ENCODE measurements at regions not wholly inside any gene's neighbourhood (a gene's known extent, or its start where the extent isn't known, plus 50 kb on each side); places are given as distances from the start of the nearest gene placed in this dataset.
"Not testable (repeated sequence)": the region's sequence is repeated elsewhere in the genome, so short reads cannot be mapped to it uniquely, and the experiment has no call there.

DNA sequence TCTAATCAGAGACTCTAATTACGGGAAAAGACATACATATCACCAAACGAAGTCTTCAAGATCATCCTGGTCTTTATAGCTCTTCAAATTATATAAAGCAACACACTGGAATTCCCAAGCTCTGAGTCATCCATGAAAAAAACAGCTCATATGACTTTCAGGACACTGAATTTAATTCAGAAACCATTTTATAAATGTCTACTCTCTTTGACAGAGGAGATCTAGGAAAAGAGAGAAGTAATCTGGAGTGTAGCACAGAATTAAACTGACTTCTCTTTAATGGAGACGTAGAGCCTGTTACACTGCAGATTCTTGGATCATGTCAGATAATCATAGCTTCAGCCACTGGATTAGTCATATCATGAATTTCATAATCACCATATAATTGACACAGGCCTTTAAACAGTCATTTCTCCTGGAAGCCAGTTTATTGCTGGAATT is 86.8 kb upstream of the WSB1 start:
- Mint-ChIP-seq H3K27me3 (ENCODE audit: low read depth) (no peaks in the 10 kb centered on the region), H3K9me3 (peaks cover 48% of the 10 kb centered on the region), H3K4me1 (no peaks in the 10 kb centered on the region), H3K36me3 (no peaks in the 10 kb centered on the region), H3K4me3 (no peak overlapping the region), H3K27ac (no peak overlapping the region)
- TF ChIP-seq, protein P1, sequence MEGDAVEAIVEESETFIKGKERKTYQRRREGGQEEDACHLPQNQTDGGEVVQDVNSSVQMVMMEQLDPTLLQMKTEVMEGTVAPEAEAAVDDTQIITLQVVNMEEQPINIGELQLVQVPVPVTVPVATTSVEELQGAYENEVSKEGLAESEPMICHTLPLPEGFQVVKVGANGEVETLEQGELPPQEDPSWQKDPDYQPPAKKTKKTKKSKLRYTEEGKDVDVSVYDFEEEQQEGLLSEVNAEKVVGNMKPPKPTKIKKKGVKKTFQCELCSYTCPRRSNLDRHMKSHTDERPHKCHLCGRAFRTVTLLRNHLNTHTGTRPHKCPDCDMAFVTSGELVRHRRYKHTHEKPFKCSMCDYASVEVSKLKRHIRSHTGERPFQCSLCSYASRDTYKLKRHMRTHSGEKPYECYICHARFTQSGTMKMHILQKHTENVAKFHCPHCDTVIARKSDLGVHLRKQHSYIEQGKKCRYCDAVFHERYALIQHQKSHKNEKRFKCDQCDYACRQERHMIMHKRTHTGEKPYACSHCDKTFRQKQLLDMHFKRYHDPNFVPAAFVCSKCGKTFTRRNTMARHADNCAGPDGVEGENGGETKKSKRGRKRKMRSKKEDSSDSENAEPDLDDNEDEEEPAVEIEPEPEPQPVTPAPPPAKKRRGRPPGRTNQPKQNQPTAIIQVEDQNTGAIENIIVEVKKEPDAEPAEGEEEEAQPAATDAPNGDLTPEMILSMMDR (IDR thresholded peaks at IDR 0.05; ENCODE audit: unreplicated experiment): no peak
- DNase-seq (ENCODE audit: low spot score in 2 of 2, unreplicated experiment in 2 of 2): no peak

DNA sequence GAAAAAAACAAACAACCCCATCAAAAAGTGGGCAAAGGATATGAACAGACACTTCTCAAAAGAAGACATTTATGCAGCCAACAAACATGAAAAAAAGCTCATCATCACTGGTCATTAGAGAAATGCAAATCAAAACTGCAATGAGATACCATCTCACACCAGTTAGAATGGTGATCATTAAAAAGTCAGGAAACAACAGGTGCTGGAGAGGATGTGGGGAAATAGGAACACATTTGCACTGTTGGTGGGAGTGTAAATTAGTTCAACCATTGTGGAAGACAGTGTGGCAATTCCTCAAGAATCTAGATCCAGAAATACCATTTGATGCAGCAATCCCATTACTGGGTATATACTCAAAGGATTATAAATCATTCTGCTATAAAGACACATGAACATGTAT is 85.5 kb upstream of the WSB1 start:
- H3K4me3 Mint-ChIP-seq; H3K4me1 Mint-ChIP-seq; DNase-seq (ENCODE audit: low spot score in 2 of 2, unreplicated experiment in 2 of 2); H3K36me3 Mint-ChIP-seq; H3K27ac Mint-ChIP-seq; H3K27me3 Mint-ChIP-seq (ENCODE audit: low read depth): not testable (repeated sequence)
- peaks cover 48% of the 10 kb centered on the region for H3K9me3 Mint-ChIP-seq

DNA sequence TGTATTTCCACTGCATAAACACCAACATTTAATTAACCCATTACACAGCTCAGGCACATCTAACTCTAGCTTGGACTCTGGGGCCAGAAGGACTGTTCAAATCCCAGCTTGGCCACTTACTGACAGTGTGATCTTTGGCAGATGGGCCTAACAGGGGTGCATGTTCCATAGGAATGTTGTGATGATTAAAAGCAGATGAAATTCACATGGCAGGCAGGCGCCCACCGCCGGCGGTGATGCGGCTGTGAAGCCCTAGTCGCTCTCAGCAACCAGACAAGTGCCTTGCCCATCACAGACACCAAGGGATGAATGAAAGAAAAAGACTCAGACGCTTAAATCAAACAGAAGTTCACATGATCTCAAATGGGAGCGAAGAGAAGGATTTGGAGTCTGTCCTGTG is 84.6 kb upstream of the WSB1 start:
- Mint-ChIP-seq H3K27me3 (ENCODE audit: low read depth) (no peaks in the 10 kb centered on the region), H3K27ac (no peak overlapping the region), H3K36me3 (peaks cover 5% of the 10 kb centered on the region), H3K4me1 (no peaks in the 10 kb centered on the region), H3K4me3 (no peak overlapping the region), H3K9me3 (peaks cover 51% of the 10 kb centered on the region)
- TF ChIP-seq, protein P1 (IDR thresholded peaks at IDR 0.05; ENCODE audit: unreplicated experiment): no peak
- no peak for DNase-seq (ENCODE audit: low spot score in 2 of 2, unreplicated experiment in 2 of 2)

DNA sequence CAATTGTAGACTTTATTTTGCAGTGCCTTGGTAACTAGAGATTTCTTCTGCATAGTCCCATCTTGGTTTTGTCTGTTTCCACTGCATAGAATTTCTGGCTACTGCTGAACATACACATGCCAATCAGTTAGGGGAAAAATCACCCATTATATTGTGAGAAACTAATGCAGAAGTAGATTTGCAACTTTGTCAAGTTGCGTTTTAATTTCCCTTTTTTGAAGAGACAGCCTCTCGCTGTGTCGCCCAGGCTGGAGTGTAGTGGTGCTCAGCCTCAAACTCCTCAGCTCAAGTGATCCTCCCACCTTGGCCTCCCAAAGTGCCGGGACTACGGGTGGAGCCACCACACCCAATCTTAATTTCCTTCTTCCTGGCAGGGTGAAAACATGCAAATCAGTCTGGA is 83.1 kb upstream of the WSB1 start:
- not testable (repeated sequence) for DNase-seq (ENCODE audit: low spot score in 2 of 2, unreplicated experiment in 2 of 2); H3K4me3 Mint-ChIP-seq; H3K27me3 Mint-ChIP-seq (ENCODE audit: low read depth); H3K27ac Mint-ChIP-seq; H3K4me1 Mint-ChIP-seq; H3K36me3 Mint-ChIP-seq
- H3K9me3 Mint-ChIP-seq: peaks cover 54% of the 10 kb centered on the region

DNA sequence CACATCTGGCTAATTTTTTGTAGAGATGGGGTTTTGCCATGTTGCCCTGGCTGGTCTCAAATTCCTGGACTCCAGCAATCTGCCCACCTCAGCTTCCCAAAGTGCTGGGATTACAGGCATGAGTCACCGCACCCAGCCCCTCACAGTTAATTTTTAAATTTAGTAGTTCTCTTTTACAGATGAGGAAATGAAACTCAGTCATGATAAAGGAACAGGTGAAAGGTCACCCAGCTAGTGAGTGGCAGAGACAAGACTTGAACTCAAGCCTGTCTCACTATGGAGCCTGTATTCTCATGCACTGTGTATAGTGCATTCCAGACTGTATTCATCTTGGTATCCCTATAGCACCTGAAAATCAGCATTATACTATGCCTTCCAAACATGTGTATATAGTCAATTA is 77.1 kb upstream of the WSB1 start:
- no peak for DNase-seq (ENCODE audit: low spot score in 2 of 2, unreplicated experiment in 2 of 2)
- Mint-ChIP-seq H3K9me3 (peaks cover 49% of the 10 kb centered on the region), H3K27me3 (ENCODE audit: low read depth) (no peaks in the 10 kb centered on the region), H3K36me3 (peaks cover 5% of the 10 kb centered on the region), H3K4me3 (no peak overlapping the region), H3K27ac (no peak overlapping the region), H3K4me1 (no peaks in the 10 kb centered on the region)
- TF ChIP-seq, protein P1 (IDR thresholded peaks at IDR 0.05; ENCODE audit: unreplicated experiment): no peak

DNA sequence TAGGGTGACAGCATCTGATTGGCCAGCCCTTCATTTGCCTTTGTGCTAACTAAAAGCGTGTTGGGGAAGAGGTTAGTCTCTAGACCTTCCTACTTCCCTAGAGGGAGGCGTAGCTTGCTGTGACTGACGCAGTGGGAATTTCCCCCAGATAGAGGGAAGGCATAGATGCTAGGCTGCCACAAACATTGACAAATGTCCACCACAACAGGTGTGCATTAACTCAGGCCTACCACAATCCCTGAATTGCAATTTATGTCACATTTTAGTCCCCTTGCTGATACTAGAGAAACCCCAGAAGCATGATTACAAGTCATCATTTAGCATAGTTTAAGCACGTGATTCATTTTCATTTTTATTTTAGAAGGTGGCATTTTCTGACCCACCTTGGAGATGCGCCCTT is 76.3 kb upstream of the WSB1 start:
- TF ChIP-seq, protein P1 (IDR thresholded peaks at IDR 0.05; ENCODE audit: unreplicated experiment): no peak
- no peaks in the 10 kb centered on the region for H3K4me1 Mint-ChIP-seq
- H3K4me3 Mint-ChIP-seq: no peak overlapping the region
- peaks cover 49% of the 10 kb centered on the region for H3K9me3 Mint-ChIP-seq
- no peak for DNase-seq (ENCODE audit: low spot score in 2 of 2, unreplicated experiment in 2 of 2)
- H3K27me3 Mint-ChIP-seq (ENCODE audit: low read depth): peaks cover 2% of the 10 kb centered on the region
- H3K27ac Mint-ChIP-seq: no peak overlapping the region
- H3K36me3 Mint-ChIP-seq: peaks cover 5% of the 10 kb centered on the region

DNA sequence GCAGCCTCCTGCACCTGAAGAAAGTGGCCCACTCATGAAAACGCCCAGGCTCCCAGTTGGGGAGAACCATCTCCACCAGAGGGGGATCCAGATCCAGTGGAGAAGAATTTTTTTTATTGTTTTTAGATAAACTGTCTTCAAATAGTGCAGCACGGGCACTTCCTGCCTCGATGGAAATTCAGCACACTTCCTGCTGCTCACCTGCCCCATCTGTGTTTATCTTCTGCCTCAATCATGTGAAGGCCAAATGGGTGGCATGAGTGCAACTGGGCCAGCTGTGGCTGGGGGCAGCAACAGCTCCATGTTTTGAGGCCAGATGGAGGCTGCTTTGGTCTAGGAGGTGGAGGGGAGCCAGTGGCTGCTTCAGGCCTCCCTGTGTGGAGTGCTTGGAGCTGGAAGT is 75.9 kb upstream of the WSB1 start:
- Mint-ChIP-seq H3K36me3 (peaks cover 5% of the 10 kb centered on the region), H3K27ac (no peak overlapping the region), H3K4me1 (no peaks in the 10 kb centered on the region), H3K4me3 (no peak overlapping the region), H3K27me3 (ENCODE audit: low read depth) (peaks cover 2% of the 10 kb centered on the region), H3K9me3 (peaks cover 49% of the 10 kb centered on the region)
- TF ChIP-seq, protein P1 (IDR thresholded peaks at IDR 0.05; ENCODE audit: unreplicated experiment): no peak
- no peak for DNase-seq (ENCODE audit: low spot score in 2 of 2, unreplicated experiment in 2 of 2)

All from mesothelial cell of epicardium (in vitro differentiated cells).